Cardiac muscle cell (in vitro differentiated cells and primary cell): ENCODE measurements at regions not wholly inside any gene's neighbourhood (a gene's known extent, or its start where the extent isn't known, plus 50 kb on each side); places are given as distances from the start of the nearest gene placed in this dataset.

Source experiments
- DNase-seq, 2 donors: peaks; one replicate each; pipeline versions ENCODE4 v3.0.0 to v3.0.0-alpha.2; 2010 to 2017; ENCODE audit warnings: low read depth in 1 of 2, low spot score in 1 of 2
- H3K27ac ChIP-seq: fragments of 200-600 bp; sonication (generic); 2 replicates; pipeline ENCODE4 v1.5.1; 2016
- H3K27me3 ChIP-seq: fragments of 200-600 bp; sonication (generic); 2 replicates; pipeline ENCODE4 v1.6.0; 2016; ENCODE audit warnings: control low read depth
- H3K36me3 ChIP-seq: fragments of 200-600 bp; sonication (generic); 2 replicates; pipeline ENCODE4 v1.5.1; 2016; ENCODE audit warnings: control low read depth
- H3K4me1 ChIP-seq: fragments of 200-600 bp; sonication (generic); 2 replicates; pipeline ENCODE4 v1.8.1; 2017; ENCODE audit warnings: low read depth, mild to moderate bottlenecking, mixed run types
- H3K4me3 ChIP-seq: fragments of 200-600 bp; sonication (generic); 2 replicates; pipeline ENCODE4 v1.5.1; 2016; ENCODE audit warnings: mild to moderate bottlenecking
- H3K9me3 ChIP-seq: fragments of 200-600 bp; sonication (generic); 2 replicates; pipeline ENCODE4 v1.5.1; 2017; ENCODE audit warnings: low read depth, mild to moderate bottlenecking, control low read depth
- TF ChIP-seq, protein P1 (sequence below): IDR thresholded peaks from 2 replicates; pipeline ENCODE4 v1.5.1; 2012; ENCODE audit warnings: low read depth, mild to moderate bottlenecking, low read length

DNA sequence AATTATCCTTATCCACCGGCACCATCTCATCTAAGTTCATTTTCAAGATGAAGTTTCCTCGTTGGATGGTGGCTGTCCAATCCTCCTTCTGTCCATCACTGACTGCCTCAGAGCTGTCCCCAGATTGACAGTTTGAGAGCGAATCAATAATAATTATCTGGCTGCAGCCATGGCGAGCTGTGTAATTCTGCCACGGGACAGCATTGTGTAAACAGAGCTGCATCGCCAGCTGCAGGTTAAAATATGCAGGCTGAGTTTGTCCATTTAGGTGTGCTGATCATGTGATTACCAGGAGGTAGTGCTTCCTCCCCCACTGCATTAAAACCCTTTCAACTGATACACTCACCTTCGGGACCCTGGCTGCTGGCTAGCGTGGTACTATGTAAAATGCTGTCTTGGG is 461.9 kb upstream of the ONECUT1 start:
- Histone ChIP-seq H3K4me3 (no peak overlapping the region), H3K4me1 (peaks cover 22% of the 10 kb centered on the region), H3K27me3 (no peaks in the 10 kb centered on the region), H3K36me3 (no peaks in the 10 kb centered on the region), H3K27ac (no peak overlapping the region), H3K9me3 (no peaks in the 10 kb centered on the region)
- no peak for DNase-seq
- TF ChIP-seq, protein P1, sequence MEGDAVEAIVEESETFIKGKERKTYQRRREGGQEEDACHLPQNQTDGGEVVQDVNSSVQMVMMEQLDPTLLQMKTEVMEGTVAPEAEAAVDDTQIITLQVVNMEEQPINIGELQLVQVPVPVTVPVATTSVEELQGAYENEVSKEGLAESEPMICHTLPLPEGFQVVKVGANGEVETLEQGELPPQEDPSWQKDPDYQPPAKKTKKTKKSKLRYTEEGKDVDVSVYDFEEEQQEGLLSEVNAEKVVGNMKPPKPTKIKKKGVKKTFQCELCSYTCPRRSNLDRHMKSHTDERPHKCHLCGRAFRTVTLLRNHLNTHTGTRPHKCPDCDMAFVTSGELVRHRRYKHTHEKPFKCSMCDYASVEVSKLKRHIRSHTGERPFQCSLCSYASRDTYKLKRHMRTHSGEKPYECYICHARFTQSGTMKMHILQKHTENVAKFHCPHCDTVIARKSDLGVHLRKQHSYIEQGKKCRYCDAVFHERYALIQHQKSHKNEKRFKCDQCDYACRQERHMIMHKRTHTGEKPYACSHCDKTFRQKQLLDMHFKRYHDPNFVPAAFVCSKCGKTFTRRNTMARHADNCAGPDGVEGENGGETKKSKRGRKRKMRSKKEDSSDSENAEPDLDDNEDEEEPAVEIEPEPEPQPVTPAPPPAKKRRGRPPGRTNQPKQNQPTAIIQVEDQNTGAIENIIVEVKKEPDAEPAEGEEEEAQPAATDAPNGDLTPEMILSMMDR: no peak

DNA sequence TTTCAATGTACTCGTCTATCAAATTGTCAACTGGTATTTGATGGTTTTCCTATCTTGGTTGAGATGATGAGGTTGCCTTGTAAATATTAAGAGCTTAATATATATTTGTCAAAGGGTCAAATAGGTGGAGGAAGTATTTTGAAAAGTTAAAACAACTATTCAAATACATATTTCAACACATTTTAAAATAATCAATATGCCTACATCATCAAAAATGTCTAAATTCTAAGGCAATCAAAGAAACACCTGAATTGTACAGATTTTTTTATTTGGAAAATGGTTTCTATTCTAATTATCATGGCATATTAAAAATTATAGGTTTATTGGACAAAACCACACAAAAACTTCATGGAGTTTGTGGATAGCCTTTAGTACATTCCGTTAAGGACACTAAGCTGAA is 461.4 kb upstream of the ONECUT1 start:
- Histone ChIP-seq H3K27me3 (no peaks in the 10 kb centered on the region), H3K4me3 (no peak overlapping the region), H3K9me3 (no peaks in the 10 kb centered on the region), H3K4me1 (peaks cover 25% of the 10 kb centered on the region), H3K36me3 (no peaks in the 10 kb centered on the region), H3K27ac (no peak overlapping the region)
- DNase-seq: no peak
- TF ChIP-seq, protein P1: no peak

DNA sequence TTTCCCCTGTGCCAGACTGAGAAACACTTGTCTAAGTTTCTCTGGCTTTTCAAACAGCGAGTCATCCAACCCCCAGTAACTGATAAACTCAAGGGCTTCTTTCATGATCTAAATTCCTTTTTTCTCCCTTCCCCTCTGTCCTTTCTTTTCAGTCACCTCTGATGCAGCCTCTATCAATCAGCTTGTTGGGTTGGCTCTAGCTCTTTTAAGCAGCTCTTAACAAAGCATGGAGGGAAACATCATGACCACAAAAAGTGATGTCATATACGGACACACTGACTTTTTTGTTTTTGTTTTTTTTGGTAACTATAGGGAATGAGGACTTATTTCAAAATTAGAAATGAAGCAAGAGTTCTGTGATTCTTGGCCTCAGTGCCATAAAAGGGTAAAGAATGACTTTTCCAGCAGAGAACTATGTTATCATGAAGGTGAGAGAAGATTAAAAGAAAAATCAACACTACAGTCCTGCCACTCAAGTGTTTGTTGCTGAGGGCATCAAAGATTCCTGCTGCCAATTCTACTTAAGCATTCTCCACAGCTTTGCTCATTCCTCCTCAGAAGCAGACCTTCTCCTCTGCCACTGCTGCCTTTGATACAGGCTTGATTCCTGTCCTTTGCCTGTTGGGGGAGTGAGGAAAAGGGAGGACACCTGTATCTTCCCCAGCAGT is 457.0 kb upstream of the ONECUT1 start:
- H3K9me3 ChIP-seq: no peaks in the 10 kb centered on the region
- H3K27me3 ChIP-seq: no peaks in the 10 kb centered on the region
- H3K4me1 ChIP-seq: peaks cover 13% of the 10 kb centered on the region
- peak in 1 of 2 donors; percentile 36 for DNase-seq
- H3K4me3 ChIP-seq: no peak overlapping the region
- TF ChIP-seq, protein P1: no peak
- H3K27ac ChIP-seq: no peak overlapping the region
- no peaks in the 10 kb centered on the region for H3K36me3 ChIP-seq

DNA sequence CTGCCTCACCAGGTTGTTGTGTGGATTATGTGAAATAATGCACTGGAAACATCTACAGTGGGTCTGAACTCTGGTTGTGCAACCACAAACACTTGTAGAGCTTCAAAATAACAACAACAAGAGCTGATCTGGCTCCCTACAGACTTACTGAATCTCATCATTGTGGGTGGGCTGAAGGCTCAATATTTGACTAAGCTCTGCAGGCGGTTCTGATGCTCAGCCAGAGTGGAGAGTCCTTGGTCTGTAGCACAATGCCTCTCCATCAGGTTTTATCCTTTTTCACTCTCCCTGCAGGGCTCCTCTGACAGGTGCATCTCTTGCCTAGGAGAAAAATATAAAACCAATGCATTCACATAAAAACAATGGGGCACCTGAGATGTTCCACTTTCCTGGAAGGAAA is 456.3 kb upstream of the ONECUT1 start:
- no peak for DNase-seq
- Histone ChIP-seq H3K27ac (no peak overlapping the region), H3K36me3 (no peaks in the 10 kb centered on the region), H3K27me3 (no peaks in the 10 kb centered on the region), H3K9me3 (no peaks in the 10 kb centered on the region), H3K4me1 (peaks cover 10% of the 10 kb centered on the region), H3K4me3 (no peak overlapping the region)
- TF ChIP-seq, protein P1: no peak

DNA sequence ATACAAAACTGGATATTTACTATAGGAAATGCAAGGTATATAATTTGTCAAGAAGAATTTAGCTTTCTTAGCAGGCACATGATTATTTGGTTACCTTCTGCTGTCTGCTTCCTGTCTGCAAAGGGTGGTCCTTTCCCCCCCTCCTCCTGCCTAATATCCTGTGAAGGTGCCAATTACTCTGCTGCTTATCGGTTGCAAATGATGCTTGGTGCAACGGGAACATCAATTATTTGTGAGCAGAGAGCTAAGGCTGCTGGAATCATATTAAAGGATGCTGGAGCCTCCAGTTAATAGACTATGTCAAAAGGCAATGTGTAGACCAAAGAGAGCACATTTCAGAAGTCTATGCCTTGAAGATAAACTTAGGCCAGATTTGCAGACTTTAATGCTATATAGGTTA is 443.7 kb upstream of the ONECUT1 start:
- no peaks in the 10 kb centered on the region for H3K4me1 ChIP-seq
- no peaks in the 10 kb centered on the region for H3K27me3 ChIP-seq
- TF ChIP-seq, protein P1: no peak
- H3K27ac ChIP-seq: no peak overlapping the region
- no peak for DNase-seq
- no peak overlapping the region for H3K4me3 ChIP-seq
- no peaks in the 10 kb centered on the region for H3K36me3 ChIP-seq
- H3K9me3 ChIP-seq: no peaks in the 10 kb centered on the region
